Adrenal gland (tissue), 9 donors: ENCODE measurements at regions not wholly inside any gene's neighbourhood (a gene's known extent, or its start where the extent isn't known, plus 50 kb on each side); places are given as distances from the start of the nearest gene placed in this dataset.

Experiments used
- DNase-seq, 7 donors: peaks; one replicate each; pipeline ENCODE4 v3.0.0-alpha.2; 2019 to 2020
- H3K27ac ChIP-seq, 5 donors: fragments of 200-600 bp; sonication (generic) in 4 of 5; 1 replicate in 3 of 5; 2 replicates in 2 of 5; pipeline versions ENCODE4 v1.5.1 to v1.8.0; 2016 to 2020; ENCODE audit warnings: mild to moderate bottlenecking in 1 of 5
- H3K27me3 ChIP-seq: fragments of 200-600 bp; 2 replicates; pipeline ENCODE4 v1.8.0; 2021
- H3K36me3 ChIP-seq, 2 donors: fragments of 200-600 bp; replicated peaks in 1 of 2; 1 replicate in 1 of 2; 2 replicates in 1 of 2; pipeline versions ENCODE4 v1.5.1 to v1.8.0; 2018 to 2022
- H3K4me1 ChIP-seq, 2 donors: fragments of 200-600 bp; replicated peaks in 1 of 2; 1 replicate in 1 of 2; 2 replicates in 1 of 2; pipeline versions ENCODE4 v1.5.1 to v1.8.0; 2018 to 2021
- H3K4me3 ChIP-seq, 4 donors: fragments of 200-600 bp; sonication (generic) in 3 of 4; one replicate each; pipeline ENCODE4 v1.5.1; 2016 to 2018
- H3K9me3 ChIP-seq, 3 donors: fragments of 200-600 bp; sonication (generic) in 1 of 3; replicated peaks in 1 of 3; 1 replicate in 2 of 3; 2 replicates in 1 of 3; pipeline versions ENCODE4 v1.5.1 to v1.8.0; 2016 to 2021
- POLR2A ChIP-seq, 2 donors: fragments of 450-650 bp; IDR thresholded peaks; one replicate each; pipeline ENCODE4 v1.6.1; 2017; ENCODE audit warnings: antibody characterized with exemption in 2 of 2, mild to moderate bottlenecking in 2 of 2, moderate library complexity in 1 of 2
- WGBS, 4 donors: extraction: QIAGEN DNeasy Blood & Tissue Kit in 2 of 4; methylation state at CpG; one replicate each; pipeline versions ENCODE4 v1.1.5 to v1.1.7; 2013 to 2017; 5-methylcytosine and 5-hydroxymethylcytosine counted together
- intact Hi-C, 2 donors: fragments of 100-400 bp; cut with DNase I; formaldehyde crosslinking; loops; one replicate each; pipeline versions ENCODE4 v1.14.1 to v1.15.0; 2022 to 2023
- TF ChIP-seq, protein P1 (sequence below), 6 experiments: fragments of 450-650 bp in 4 of 6; fragments of 200-600 bp in 2 of 6; sonication (generic) in 1 of 6; IDR thresholded peaks; 1 replicate in 5 of 6; 2 replicates in 1 of 6; pipeline versions ENCODE4 v1.5.1 to v1.8.0; 2016 to 2021; ENCODE audit warnings: antibody characterized with exemption in 6 of 6, mild to moderate bottlenecking in 2 of 6, moderate library complexity in 1 of 6
- donor health status: healthy with polysubstance abuse.
- donor health status: Bipolar disorder and iron deficiency.
- donor health status: DM: yes; HTN: yes; CAD: no.
- donor health status: DM: no; HTN: no; CAD: no.
- donor health status: DM: no; HTN: no; CAD: no.

DNA sequence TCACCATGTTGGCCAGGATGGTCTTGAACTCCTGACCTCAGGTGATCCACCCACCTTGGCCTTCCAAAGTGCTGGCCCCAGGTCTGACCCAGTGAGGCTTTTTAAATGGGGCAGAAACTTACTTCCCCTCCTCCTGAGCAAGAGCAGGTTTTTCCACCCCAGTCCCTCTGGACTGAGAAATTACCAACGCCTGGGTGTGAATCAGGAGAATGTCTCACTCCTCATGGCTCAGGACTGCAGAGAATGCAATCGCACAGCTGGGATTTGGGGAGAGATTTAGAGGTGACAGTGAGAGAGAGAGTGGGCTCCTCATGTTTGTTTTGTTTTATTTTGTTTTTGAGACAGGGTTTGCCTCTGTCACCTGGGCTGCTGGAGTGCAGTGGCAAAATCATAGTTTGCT lies 203.6 kb downstream of the RAB11FIP4 start:
- no peak overlapping the region for H3K27ac ChIP-seq
- DNase-seq: no peak
- intact Hi-C loops: no loop called here
- H3K4me1 ChIP-seq: peaks cover 0 to 10% of the 10 kb centered on the region in 2 donors
- H3K27me3 ChIP-seq: no peaks in the 10 kb centered on the region
- H3K9me3 ChIP-seq: no peaks in the 10 kb centered on the region
- no peak overlapping the region for H3K4me3 ChIP-seq
- 66 to 95% (median 91%) methylated on average over 2 of the region's 2 CpGs for WGBS, 4 donors
- H3K36me3 ChIP-seq: no peaks in the 10 kb centered on the region
- no peak for TF ChIP-seq POLR2A (IDR thresholded peaks at IDR 0.05)
- TF ChIP-seq, protein P1, sequence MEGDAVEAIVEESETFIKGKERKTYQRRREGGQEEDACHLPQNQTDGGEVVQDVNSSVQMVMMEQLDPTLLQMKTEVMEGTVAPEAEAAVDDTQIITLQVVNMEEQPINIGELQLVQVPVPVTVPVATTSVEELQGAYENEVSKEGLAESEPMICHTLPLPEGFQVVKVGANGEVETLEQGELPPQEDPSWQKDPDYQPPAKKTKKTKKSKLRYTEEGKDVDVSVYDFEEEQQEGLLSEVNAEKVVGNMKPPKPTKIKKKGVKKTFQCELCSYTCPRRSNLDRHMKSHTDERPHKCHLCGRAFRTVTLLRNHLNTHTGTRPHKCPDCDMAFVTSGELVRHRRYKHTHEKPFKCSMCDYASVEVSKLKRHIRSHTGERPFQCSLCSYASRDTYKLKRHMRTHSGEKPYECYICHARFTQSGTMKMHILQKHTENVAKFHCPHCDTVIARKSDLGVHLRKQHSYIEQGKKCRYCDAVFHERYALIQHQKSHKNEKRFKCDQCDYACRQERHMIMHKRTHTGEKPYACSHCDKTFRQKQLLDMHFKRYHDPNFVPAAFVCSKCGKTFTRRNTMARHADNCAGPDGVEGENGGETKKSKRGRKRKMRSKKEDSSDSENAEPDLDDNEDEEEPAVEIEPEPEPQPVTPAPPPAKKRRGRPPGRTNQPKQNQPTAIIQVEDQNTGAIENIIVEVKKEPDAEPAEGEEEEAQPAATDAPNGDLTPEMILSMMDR (IDR thresholded peaks at IDR 0.05): no peak

DNA sequence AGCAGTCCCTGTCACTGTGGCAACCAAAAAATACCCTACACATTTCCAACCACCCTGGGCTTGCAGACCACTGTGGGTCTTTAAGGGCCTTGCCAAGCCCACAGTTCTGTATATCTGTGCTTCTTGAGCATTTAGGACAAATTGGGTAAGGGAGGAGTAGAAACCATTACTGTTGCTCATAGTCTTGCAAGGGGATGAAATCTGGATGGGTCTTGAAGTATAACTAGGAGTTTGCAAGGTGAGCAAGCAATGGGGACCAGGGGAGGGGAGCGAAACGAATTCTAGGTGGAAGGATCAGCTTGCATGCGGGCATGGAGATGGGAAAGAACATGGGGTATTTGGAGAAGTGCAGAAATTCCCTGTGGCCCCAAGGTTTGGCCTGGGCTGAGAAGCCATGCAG lies 202.9 kb downstream of the RAB11FIP4 start:
- intact Hi-C loops: no loop called here
- TF ChIP-seq, protein P1 (IDR thresholded peaks at IDR 0.05): no peak
- TF ChIP-seq POLR2A (IDR thresholded peaks at IDR 0.05): no peak
- Histone ChIP-seq H3K27me3 (no peaks in the 10 kb centered on the region), H3K27ac (no peak overlapping the region), H3K36me3 (no peaks in the 10 kb centered on the region), H3K9me3 (no peaks in the 10 kb centered on the region), H3K4me1 (peaks cover 0 to 10% of the 10 kb centered on the region in 2 donors), H3K4me3 (no peak overlapping the region)
- 88 to 94% (median 90%) methylated on average over 3 of the region's 3 CpGs for WGBS, 4 donors
- DNase-seq: no peak

DNA sequence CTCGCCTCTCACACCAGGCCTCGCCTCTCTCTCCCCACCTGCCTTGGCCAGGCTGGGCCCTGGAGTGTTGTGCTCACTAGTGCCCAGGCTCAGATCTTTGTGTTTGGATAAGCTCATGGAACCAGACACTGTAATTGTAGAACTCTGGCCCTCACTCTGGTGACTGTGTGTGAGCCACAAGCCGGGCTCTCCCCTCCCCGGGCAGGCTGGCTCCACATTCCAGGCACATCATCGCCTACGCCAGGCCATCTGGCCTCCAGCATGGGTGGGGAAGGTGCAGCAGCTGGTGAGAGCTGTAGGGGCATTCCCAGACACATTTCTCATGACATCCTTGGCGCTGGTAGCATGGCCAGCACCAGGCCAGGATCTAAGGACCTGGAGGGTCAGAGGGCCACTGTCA lies 202.3 kb downstream of the RAB11FIP4 start:
- TF ChIP-seq, protein P1 (IDR thresholded peaks at IDR 0.05): no peak
- no peak for TF ChIP-seq POLR2A (IDR thresholded peaks at IDR 0.05)
- Histone ChIP-seq H3K4me1 (peaks cover 0 to 10% of the 10 kb centered on the region in 2 donors), H3K27me3 (no peaks in the 10 kb centered on the region), H3K27ac (no peak overlapping the region), H3K4me3 (no peak overlapping the region), H3K36me3 (no peaks in the 10 kb centered on the region), H3K9me3 (no peaks in the 10 kb centered on the region)
- 77 to 100% (median 88%) methylated on average over 2 to 7 of the region's 7 CpGs for WGBS, 4 donors
- no peak for DNase-seq
- intact Hi-C loops: no loop called here

DNA sequence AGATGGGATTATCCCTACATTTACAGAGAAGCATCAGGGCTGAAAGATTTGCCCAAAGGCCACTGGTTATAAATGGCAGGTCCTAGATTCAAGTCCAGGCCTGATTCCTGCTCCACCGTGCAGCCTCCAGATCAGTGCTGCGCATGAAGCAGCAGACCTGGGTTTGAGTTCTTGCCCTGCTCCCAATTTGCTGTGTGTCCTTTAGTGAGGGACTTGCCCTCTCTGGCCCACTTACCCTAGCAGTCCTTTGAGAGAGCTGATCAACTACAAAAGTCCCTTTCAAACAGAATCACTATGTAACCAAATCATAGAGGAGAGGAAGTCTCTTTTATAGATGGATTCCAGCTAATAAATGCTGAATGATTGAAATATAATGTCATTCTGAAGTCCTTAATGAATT lies 200.4 kb downstream of the RAB11FIP4 start:
- H3K4me1 ChIP-seq: peaks cover 0 to 8% of the 10 kb centered on the region in 2 donors
- H3K9me3 ChIP-seq: no peaks in the 10 kb centered on the region
- TF ChIP-seq, protein P1 (IDR thresholded peaks at IDR 0.05): no peak
- TF ChIP-seq POLR2A (IDR thresholded peaks at IDR 0.05): no peak
- H3K4me3 ChIP-seq: no peak overlapping the region
- no peak for DNase-seq
- H3K27ac ChIP-seq: no peak overlapping the region
- intact Hi-C loops: no loop called here
- no peaks in the 10 kb centered on the region for H3K27me3 ChIP-seq
- no peaks in the 10 kb centered on the region for H3K36me3 ChIP-seq
- WGBS, 4 donors: 98 to 100% (median 100%) methylated on average over 2 of the region's 2 CpGs; no CpG with 5 or more reads in 1 of the 4 donors
